Mesenchymal stem cell (in vitro differentiated cells and primary cell): ENCODE measurements at regions not wholly inside any gene's neighbourhood (a gene's known extent, or its start where the extent isn't known, plus 50 kb on each side); places are given as distances from the start of the nearest gene placed in this dataset.
"Not testable (repeated sequence)": the region's sequence is repeated elsewhere in the genome, so short reads cannot be mapped to it uniquely, and the experiment has no call there.

Source experiments
- DNase-seq: peaks from one replicate; pipeline ENCODE4 v3.0.0-alpha.2; 2013
- H2AFZ ChIP-seq: one replicate; pipeline ENCODE4 v1.6.1; 2013; ENCODE audit warnings: low read depth, mild to moderate bottlenecking, control low read depth, inconsistent platforms, low read length, moderate library complexity
- H2AK5ac ChIP-seq: 2 replicates; pipeline ENCODE4 v1.6.1; 2013; ENCODE audit warnings: low read length, moderate library complexity, mild to moderate bottlenecking, inconsistent platforms; ENCODE audit not compliant: severe bottlenecking
- H2BK120ac ChIP-seq: one replicate; pipeline ENCODE4 v1.6.1; 2013; ENCODE audit warnings: low read depth, mild to moderate bottlenecking, inconsistent platforms, low read length, moderate library complexity
- H2BK12ac ChIP-seq, 2 experiments: one replicate each; pipeline ENCODE4 v1.6.1; 2013; ENCODE audit warnings: inconsistent platforms in 2 of 2, low read length in 2 of 2, mild to moderate bottlenecking in 2 of 2, moderate library complexity in 2 of 2, control low read depth in 1 of 2
- H2BK15ac ChIP-seq: one replicate; pipeline ENCODE4 v1.6.1; 2013; ENCODE audit warnings: mild to moderate bottlenecking, low read depth, inconsistent platforms; ENCODE audit not compliant: poor library complexity, severe bottlenecking
- H2BK5ac ChIP-seq: 2 replicates; pipeline ENCODE4 v1.6.1; 2013; ENCODE audit warnings: low read depth, mild to moderate bottlenecking, low read length, control low read depth, inconsistent platforms; ENCODE audit not compliant: poor library complexity, severe bottlenecking
- H3K14ac ChIP-seq, 2 experiments: one replicate each; pipeline ENCODE4 v1.6.1; 2013; ENCODE audit warnings: inconsistent platforms in 2 of 2, low read length in 2 of 2, control low read depth in 1 of 2, mild to moderate bottlenecking in 1 of 2, moderate library complexity in 1 of 2
- H3K18ac ChIP-seq, 2 experiments: one replicate each; pipeline ENCODE4 v1.6.1; 2013; ENCODE audit warnings: inconsistent platforms in 2 of 2, low read length in 2 of 2, control low read depth in 1 of 2, low read depth in 1 of 2, mild to moderate bottlenecking in 1 of 2
- H3K23ac ChIP-seq, 2 experiments: one replicate each; pipeline ENCODE4 v1.6.1; 2013; ENCODE audit warnings: inconsistent platforms in 2 of 2, low read length in 2 of 2, mild to moderate bottlenecking in 2 of 2, moderate library complexity in 2 of 2, control low read depth in 1 of 2
- H3K27ac ChIP-seq: 2 replicates; pipeline ENCODE4 v1.5.1; 2013; ENCODE audit warnings: mild to moderate bottlenecking, moderate library complexity, low read length, control low read depth, inconsistent platforms; ENCODE audit not compliant: poor library complexity, severe bottlenecking
- H3K27me3 ChIP-seq, 2 experiments: 2 replicates each; pipeline versions ENCODE4 v1.6.1 to v1.7.0; 2013; ENCODE audit warnings: low read length in 2 of 2, mild to moderate bottlenecking in 2 of 2, moderate library complexity in 2 of 2, control low read depth in 1 of 2, inconsistent platforms in 1 of 2; ENCODE audit not compliant: control insufficient read depth in 1 of 2, insufficient read depth in 1 of 2
- H3K36me3 ChIP-seq, 2 experiments: 2 replicates each; pipeline versions ENCODE4 v1.6.1 to v1.7.0; 2013; ENCODE audit warnings: low read length in 2 of 2, control low read depth in 1 of 2, inconsistent platforms in 1 of 2, low read depth in 1 of 2, mild to moderate bottlenecking in 1 of 2; ENCODE audit not compliant: insufficient read depth in 2 of 2, control insufficient read depth in 1 of 2
- H3K4ac ChIP-seq, 2 experiments: one replicate each; pipeline ENCODE4 v1.6.1; 2013; ENCODE audit warnings: inconsistent platforms in 2 of 2, low read length in 2 of 2, mild to moderate bottlenecking in 2 of 2, moderate library complexity in 2 of 2, control low read depth in 1 of 2, low read depth in 1 of 2
- H3K4me1 ChIP-seq: 2 replicates; pipeline ENCODE4 v1.6.1; 2013; ENCODE audit warnings: low read depth, low read length, control low read depth; ENCODE audit not compliant: control insufficient read depth, insufficient read depth
- H3K4me2 ChIP-seq: 2 replicates; pipeline ENCODE4 v1.6.1; 2013; ENCODE audit warnings: low read length, mild to moderate bottlenecking, inconsistent platforms; ENCODE audit not compliant: poor library complexity, severe bottlenecking
- H3K4me3 ChIP-seq, 2 experiments: 2 replicates each; pipeline versions ENCODE4 v1.5.1 to v1.7.0; 2013; ENCODE audit warnings: low read length in 2 of 2, mild to moderate bottlenecking in 2 of 2, control low read depth in 1 of 2, low read depth in 1 of 2; ENCODE audit not compliant: insufficient read depth in 1 of 2
- H3K79me1 ChIP-seq: replicated peaks from 2 replicates; pipeline ENCODE4 v1.6.1; 2013; ENCODE audit warnings: mild to moderate bottlenecking, control low read depth, low read length, inconsistent platforms; ENCODE audit not compliant: poor library complexity, severe bottlenecking
- H3K9ac ChIP-seq: 2 replicates; pipeline ENCODE4 v1.7.0; 2013; ENCODE audit warnings: mild to moderate bottlenecking, low read length, moderate library complexity
- H3K9me3 ChIP-seq: 2 replicates; pipeline ENCODE4 v1.7.0; 2013; ENCODE audit warnings: mild to moderate bottlenecking, low read length; ENCODE audit not compliant: control insufficient read depth
- H4K8ac ChIP-seq: one replicate; pipeline ENCODE4 v1.6.1; 2013; ENCODE audit warnings: inconsistent platforms, mild to moderate bottlenecking, low read length, moderate library complexity
- H4K91ac ChIP-seq: one replicate; pipeline ENCODE4 v1.6.1; 2013; ENCODE audit warnings: mild to moderate bottlenecking, low read length, inconsistent platforms
- WGBS: methylation state at CpG from one replicate; pipeline ENCODE4 v1.1.7; 2013; ENCODE audit warnings: mixed read lengths; 5-methylcytosine and 5-hydroxymethylcytosine counted together

- Histone ChIP-seq H3K79me1 (no peaks in the 10 kb centered on the region), H2BK15ac (no peak overlapping the region), H2BK12ac (no peak overlapping the region), H3K14ac (no peak overlapping the region), H3K23ac (no peak overlapping the region), H2BK120ac (no peak overlapping the region), H3K18ac (no peak overlapping the region), H2AFZ (no peak overlapping the region), H3K4me3 (no peak overlapping the region), H3K4me2 (no peak overlapping the region), H4K8ac (no peak overlapping the region), H3K27ac (no peak overlapping the region), H3K4ac (no peak overlapping the region), H3K27me3 (no peaks in the 10 kb centered on the region), H4K91ac (no peak overlapping the region), H2BK5ac (no peak overlapping the region), H3K36me3 (no peaks in the 10 kb centered on the region), H3K9me3 (no peaks in the 10 kb centered on the region), H3K9ac (no peak overlapping the region), H2AK5ac (no peak overlapping the region), H3K4me1 (no peaks in the 10 kb centered on the region)
- WGBS, result 100% methylated on average over 1 of the region's 3 CpGs
- no peak for DNase-seq
These were observed 379.0 kb upstream of the TCF4 start for GRCh38 chr18:55967019-55967418.

- Histone ChIP-seq H3K18ac (no peak overlapping the region), H2AFZ (no peak overlapping the region), H3K9me3 (no peaks in the 10 kb centered on the region), H2BK5ac (no peak overlapping the region), H2BK120ac (no peak overlapping the region), H3K9ac (no peak overlapping the region), H2BK12ac (no peak overlapping the region), H3K27ac (no peak overlapping the region), H4K8ac (no peak overlapping the region), H3K36me3 (no peaks in the 10 kb centered on the region), H3K4me2 (no peak overlapping the region), H4K91ac (no peak overlapping the region), H3K4me3 (no peak overlapping the region), H2AK5ac (no peak overlapping the region), H3K4me1 (no peaks in the 10 kb centered on the region), H3K4ac (no peak overlapping the region), H3K79me1 (no peaks in the 10 kb centered on the region), H3K23ac (no peak overlapping the region), H3K14ac (no peak overlapping the region), H2BK15ac (no peak overlapping the region), H3K27me3 (no peaks in the 10 kb centered on the region)
- DNase-seq, result no peak
- WGBS, result 88% methylated on average over 1 of the region's 1 CpG
These were observed 376.2 kb upstream of the TCF4 start for GRCh38 chr18:55964171-55964570.

GRCh38 chr18:55953326-55953725, 365.3 kb upstream of the TCF4 start:
- Histone ChIP-seq H3K9ac (no peak overlapping the region), H3K14ac (no peak overlapping the region), H2BK5ac (no peak overlapping the region), H2AFZ (no peak overlapping the region), H3K4me1 (no peaks in the 10 kb centered on the region), H3K79me1 (no peaks in the 10 kb centered on the region), H3K27me3 (no peaks in the 10 kb centered on the region), H3K18ac (no peak overlapping the region), H2BK120ac (no peak overlapping the region), H3K27ac (no peak overlapping the region), H3K4ac (no peak overlapping the region), H3K36me3 (no peaks in the 10 kb centered on the region), H4K91ac (no peak overlapping the region), H4K8ac (no peak overlapping the region), H2BK12ac (no peak overlapping the region), H3K4me2 (no peak overlapping the region), H3K9me3 (peaks cover 2% of the 10 kb centered on the region), H3K23ac (no peak overlapping the region), H2AK5ac (no peak overlapping the region), H3K4me3 (no peak overlapping the region), H2BK15ac (no peak overlapping the region)
- WGBS, result 95% methylated on average over 9 of the region's 9 CpGs
- no peak for DNase-seq

- not testable (repeated sequence) for H3K9ac ChIP-seq, H2AK5ac ChIP-seq, H3K27me3 ChIP-seq, H3K18ac ChIP-seq, H2BK12ac ChIP-seq, H4K8ac ChIP-seq, H3K79me1 ChIP-seq, H2AFZ ChIP-seq, H3K27ac ChIP-seq, H3K4me3 ChIP-seq, H3K4me1 ChIP-seq, H3K9me3 ChIP-seq, H4K91ac ChIP-seq, H2BK15ac ChIP-seq, DNase-seq, H3K23ac ChIP-seq, H3K14ac ChIP-seq, H3K4ac ChIP-seq, H2BK120ac ChIP-seq, H2BK5ac ChIP-seq, H3K36me3 ChIP-seq, H3K4me2 ChIP-seq
- 96% methylated on average over 6 of the region's 7 CpGs for WGBS
These were observed 363.7 kb upstream of the TCF4 start for GRCh38 chr18:55951738-55952137.
